ENCODE measurements at regions not wholly inside any gene's neighbourhood (a gene's known extent, or its start where the extent isn't known, plus 50 kb on each side); places are given as distances from the start of the nearest gene placed in this dataset.
"Not testable (repeated sequence)": the region's sequence is repeated elsewhere in the genome, so short reads cannot be mapped to it uniquely, and the experiment has no call there.

DNA sequence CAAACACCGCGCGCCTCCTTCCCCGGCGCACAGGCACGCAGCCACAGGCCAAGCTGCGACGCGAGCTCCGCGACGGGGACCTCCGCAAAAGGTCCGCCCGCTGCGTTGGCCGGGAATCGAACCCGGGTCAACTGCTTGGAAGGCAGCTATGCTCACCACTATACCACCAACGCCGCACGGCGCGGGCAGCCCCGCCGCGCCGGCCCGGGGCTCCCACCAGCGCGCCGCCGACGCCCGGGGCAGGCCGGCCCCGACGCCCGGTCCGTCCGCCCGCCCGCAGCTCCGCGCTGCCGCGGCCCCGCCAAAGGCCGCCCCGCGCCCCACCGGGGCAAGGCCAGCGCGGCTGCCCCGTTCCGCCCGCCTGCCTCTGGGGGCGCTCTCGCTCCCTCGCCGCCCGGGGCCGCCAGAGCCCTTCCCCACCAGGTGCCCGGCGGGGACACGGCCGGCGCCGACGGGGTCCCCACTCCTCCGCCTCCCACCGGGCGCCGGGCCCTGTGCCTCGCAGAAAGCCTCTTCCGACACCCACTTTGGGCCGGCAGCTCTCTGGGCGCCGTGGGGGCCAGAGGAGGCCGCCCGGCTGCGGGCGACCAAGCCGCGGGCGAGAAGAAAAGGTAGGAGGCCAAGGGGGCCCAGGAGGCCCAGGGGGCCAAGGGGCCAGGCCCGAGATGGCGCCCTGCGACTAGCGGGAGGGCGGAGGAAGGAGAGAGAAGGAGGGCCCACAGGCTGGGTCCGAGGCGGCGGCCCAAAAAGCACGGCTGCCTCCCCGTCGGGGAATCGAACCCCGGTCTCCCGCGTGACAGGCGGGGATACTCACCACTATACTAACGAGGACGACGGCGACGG lies 50.2 kb upstream of the FCGR2A start:
- DNase-seq (ENCODE audit: low read depth) = not testable (repeated sequence)

DNA sequence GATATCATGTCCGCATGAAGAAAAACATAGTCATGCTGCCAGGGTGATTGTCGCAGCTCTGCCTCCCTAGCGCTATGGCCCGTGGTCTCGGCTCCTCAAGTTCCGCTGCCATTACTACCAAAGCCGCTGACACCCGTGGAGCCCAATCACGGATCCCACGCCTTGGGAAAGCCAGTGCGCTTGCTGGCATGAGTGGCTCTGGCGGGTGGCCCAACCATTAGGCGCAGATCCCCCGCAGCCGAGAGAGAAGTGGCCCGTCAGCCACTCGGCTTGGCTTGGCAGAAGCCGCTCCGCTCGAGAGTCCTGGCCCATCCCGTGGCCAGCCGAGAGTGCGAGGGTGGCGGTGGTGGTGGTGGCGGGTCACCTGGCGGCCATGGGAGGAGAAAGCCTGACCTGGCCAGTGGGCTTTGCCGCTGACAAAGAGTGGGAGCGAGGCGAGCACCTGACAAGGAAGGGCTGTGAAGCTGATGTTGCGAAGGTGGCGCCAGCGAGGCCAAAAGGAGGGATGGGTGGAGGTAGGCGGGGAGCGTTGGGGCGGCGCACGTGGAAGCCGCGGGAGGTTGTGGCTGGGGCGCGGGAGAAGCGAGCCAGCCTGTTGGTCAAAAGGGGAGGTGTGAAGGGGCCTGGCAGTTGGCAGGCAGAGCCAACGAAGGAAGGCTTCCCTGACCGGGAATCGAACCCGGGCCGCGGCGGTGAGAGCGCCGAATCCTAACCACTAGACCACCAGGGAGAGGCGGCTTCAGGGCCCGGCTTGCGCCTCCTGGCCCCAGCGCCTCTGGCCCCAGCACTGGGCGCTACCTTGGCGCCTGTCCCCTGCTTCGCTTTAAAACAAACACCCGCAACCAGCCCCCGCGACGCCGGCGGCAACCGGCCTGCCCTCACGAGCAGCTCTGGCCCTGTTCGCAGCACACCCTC lies 51.0 kb upstream of the FCGR2A start:
- not testable (repeated sequence) for DNase-seq (ENCODE audit: low read depth)

DNA sequence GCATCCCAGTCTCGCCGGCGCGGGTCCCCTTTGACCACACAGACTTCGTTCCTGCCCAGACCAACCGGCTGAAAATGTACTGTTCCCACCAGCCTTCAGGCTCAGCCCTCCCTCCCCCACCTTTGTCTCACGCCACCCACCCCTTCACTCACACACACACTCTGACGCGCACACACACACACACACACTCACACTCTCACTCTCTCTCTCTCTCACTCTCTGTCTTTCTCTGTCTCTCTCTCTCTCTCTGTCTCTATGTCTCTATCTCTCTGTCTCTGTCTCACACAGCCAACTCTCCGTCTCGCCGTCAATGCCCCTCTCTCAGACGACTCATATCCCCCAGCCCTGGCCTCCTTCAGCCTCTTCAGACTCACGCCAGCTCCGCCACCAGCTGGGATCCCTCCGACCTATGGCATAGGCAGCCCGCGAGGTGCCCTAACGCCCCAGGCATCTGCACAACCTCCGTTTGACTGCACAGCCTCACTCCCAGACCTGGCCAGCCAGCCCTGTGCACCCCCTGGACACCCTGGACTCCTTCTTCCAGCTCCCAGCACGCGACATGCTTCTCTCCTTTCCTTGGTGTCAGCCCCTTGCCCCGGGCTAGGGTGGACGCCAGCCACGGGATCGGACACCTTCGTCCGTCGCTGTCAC lies 53.4 kb upstream of the FCGR2A start:
- DNase-seq (ENCODE audit: low read depth) = not testable (repeated sequence)

DNA sequence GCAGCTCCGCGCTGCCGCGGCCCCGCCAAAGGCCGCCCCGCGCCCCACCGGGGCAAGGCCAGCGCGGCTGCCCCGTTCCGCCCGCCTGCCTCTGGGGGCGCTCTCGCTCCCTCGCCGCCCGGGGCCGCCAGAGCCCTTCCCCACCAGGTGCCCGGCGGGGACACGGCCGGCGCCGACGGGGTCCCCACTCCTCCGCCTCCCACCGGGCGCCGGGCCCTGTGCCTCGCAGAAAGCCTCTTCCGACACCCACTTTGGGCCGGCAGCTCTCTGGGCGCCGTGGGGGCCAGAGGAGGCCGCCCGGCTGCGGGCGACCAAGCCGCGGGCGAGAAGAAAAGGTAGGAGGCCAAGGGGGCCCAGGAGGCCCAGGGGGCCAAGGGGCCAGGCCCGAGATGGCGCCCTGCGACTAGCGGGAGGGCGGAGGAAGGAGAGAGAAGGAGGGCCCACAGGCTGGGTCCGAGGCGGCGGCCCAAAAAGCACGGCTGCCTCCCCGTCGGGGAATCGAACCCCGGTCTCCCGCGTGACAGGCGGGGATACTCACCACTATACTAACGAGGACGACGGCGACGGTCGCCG lies 57.4 kb upstream of the FCGR2A start:
- DNase-seq (ENCODE audit: low read depth) = not testable (repeated sequence)

DNA sequence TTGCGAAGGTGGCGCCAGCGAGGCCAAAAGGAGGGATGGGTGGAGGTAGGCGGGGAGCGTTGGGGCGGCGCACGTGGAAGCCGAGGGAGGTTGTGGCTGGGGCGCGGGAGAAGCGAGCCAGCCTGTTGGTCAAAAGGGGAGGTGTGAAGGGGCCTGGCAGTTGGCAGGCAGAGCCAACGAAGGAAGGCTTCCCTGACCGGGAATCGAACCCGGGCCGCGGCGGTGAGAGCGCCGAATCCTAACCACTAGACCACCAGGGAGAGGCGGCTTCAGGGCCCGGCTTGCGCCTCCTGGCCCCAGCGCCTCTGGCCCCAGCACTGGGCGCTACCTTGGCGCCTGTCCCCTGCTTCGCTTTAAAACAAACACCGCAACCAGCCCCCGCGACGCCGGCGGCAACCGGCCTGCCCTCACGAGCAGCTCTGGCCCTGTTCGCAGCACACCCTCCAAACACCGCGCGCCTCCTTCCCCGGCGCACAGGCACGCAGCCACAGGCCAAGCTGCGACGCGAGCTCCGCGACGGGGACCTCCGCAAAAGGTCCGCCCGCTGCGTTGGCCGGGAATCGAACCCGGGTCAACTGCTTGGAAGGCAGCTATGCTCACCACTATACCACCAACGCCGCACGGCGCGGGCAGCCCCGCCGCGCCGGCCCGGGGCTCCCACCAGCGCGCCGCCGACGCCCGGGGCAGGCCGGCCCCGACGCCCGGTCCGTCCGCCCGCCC lies 58.1 kb upstream of the FCGR2A start:
- DNase-seq (ENCODE audit: low read depth) = not testable (repeated sequence)

DNA sequence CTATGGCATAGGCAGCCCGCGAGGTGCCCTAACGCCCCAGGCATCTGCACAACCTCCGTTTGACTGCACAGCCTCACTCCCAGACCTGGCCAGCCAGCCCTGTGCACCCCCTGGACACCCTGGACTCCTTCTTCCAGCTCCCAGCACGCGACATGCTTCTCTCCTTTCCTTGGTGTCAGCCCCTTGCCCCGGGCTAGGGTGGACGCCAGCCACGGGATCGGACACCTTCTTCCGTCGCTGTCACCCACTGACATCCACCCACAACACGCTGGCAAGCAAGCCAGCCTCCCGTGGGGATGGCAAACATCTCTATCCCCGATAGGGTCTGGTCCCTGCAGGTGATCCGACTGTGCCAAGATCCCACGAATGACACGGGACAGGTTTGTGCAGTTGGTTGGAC lies 60.5 kb upstream of the FCGR2A start:
- DNase-seq (ENCODE audit: low read depth) = not testable (repeated sequence)

DNA sequence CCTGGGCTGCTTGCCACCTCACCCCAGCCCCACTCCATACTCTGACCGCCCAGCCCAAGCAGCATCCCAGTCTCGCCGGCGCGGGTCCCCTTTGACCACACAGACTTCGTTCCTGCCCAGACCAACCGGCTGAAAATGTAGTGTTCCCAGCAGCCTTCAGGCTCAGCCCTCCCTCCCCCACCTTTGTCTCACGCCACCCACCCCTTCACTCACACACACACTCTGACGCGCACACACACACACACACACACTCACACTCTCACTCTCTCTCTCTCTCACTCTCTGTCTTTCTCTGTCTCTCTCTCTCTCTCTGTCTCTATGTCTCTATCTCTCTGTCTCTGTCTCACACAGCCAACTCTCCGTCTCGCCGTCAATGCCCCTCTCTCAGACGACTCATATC lies 61.0 kb upstream of the FCGR2A start:
- DNase-seq (ENCODE audit: low read depth) = not testable (repeated sequence)

DNA sequence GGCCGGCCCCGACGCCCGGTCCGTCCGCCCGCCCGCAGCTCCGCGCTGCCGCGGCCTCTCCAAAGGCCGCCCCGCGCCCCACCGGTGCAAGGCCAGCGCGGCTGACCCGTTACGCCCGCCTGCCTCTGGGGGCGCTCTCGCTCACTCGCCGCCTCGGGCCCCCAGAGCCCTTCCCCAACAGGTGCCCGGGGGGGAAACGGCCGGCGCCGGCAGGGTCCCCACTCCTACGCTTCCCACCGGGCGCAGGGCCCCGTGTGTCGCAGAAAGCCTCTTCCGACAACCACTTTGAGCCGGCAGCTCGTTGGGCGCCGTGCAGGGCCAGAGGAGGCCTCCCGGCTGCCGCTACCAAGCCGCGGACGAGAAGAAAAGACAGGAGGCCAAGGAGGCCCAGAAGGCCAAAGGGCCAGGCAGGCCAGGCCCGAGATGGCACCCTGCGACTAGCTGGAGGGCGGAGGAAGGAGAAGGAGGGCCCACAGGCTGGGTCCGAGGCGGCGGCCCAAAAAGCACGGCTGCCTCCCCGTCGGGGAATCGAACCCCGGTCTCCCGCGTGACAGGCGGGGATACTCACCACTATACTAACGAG lies 64.9 kb upstream of the FCGR2A start:
- peak; percentile 87 for DNase-seq (ENCODE audit: low read depth)

DNA sequence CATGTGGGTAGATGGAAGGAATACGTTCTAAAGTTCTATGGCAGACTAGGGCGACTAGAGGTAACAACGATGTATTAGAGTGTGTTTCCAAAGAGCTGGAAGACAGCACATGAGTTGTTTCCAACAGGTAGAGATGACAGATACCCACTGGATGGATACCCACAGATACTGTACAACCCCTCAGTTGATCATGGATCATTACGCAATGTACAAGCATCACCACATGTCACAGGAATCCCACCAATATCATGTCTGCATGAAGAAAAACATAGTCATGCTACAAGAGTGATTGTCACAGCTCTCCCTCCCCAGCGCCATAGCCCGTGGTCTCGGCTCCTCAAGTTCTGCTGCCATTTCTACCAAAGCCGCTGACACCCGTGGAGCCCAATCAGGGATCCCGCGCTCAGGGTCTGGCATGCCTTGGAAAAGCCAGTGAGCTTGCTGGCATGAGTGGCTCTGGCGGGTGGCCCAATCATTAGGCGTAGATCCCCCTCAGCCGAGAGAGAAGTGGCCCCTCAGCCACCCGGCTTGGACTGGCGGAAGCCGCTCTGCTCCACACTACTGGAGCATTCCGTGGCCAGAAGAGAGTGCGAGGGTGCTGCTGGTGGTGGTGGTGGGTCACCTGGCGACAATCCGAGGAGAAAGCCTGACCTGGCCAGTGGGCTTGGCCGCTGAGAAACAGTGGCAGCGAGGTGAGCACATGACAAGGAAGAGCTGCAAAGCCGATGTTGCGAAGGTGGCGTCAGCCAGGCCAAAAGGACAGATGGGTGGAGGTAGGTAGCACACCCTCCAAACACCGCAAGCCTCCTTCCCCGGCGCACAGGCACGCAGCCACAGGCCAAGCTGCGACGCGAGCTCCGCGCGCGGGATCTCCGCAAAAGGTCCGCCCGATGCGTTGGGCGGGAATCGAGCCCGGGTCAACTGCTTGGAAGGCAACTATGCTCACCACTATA lies 65.7 kb upstream of the FCGR2A start:
- peak; percentile 80 for DNase-seq (ENCODE audit: low read depth)

DNA sequence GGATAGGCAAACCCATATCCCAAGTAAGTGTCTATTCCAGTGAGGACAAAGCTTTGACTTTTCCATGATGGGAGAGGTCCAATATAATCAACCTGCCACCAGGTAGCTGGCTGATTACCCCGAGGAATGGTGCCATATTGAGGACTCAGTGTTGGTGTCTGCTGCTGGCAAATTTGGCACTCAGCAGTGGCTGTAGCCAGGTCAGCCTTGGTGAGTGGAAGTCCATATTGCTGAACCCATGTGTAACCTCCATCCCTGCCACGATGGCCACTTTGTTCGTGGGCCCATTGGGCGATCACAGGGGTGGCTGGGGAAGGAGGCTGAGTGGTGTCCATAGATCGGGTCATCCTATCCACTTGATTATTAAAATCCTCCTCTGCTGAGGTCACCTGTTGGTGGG lies 65.5 kb upstream of the CFAP126 start:
- DNase-seq (ENCODE audit: low read depth) = not testable (repeated sequence)

DNA sequence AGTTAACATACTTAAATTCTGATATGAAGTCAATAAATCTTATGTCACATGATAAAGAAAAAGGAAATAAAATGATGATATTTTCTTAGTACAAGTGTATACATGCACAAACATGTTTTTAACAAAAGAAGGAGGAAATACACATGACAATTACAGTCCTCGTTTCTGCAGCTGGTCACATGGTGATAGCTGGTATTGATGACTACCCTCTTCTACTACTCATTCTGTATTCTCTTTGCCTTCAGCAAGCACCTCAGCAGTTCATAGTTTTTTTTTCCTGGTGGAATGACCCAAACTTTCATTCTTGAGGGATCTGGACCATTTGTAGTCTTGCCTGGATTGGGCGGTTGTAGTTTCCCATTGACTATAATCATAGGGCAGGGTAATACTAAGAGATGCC lies 64.4 kb upstream of the CFAP126 start:
- DNase-seq (ENCODE audit: low read depth) = no peak

DNA sequence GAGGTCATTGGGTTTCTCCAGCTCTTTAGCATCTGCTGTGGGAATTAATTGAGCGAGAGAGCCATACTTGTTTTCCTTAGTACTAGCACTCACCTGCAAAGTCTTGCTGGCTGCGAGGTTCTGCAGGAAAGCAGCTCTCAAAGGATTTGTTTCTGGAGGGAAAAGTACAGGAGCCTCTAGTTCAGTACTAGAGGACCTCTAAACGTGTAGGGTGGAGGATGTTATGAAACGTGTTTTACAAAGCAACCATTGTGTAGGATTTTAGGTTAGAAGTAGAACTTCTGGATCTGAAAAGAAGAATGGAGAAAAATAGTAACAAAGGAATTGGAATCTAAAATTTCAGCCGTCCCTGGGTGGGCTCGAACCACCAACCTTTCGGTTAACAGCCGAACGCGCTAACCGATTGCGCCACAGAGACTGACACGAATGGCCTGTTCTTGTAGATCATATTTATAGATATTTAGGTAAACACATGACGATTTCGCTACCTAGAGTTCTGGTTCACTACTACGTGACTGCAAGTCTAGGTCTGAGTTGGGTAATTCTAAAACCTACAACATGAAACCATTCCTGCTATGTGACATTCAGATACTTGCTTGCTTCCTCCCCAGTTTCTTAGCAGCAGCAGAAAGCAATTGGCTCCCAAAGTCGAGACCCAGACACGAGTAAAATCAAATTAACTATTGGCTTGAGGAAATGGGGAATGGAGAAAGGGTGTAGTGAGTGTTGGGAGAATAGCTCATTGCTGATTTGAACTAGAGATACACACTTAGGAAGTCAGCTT lies 60.2 kb upstream of the CFAP126 start:
- DNase-seq (ENCODE audit: low read depth) = peak; percentile 67

DNA sequence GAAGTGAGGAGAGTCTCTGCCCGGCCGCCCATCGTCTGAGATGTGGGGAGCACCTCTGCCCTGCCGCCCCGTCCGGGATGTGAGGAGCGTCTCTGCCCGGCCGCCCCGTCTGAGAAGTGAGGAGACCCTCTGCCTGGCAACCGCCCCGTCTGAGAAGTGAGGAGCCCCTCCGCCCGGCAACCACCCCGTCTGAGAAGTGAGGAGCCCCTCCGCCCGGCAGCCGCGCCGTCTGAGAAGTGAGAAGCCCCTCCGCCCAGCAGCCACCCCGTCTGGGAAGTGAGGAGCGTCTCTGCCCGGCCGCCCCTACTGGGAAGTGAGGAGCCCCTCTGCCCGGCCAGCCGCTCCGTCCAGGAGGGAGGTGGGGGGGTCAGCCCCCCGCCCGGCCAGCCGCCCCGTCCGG lies 55.2 kb upstream of the CFAP126 start:
- DNase-seq (ENCODE audit: low read depth) = not testable (repeated sequence)

DNA sequence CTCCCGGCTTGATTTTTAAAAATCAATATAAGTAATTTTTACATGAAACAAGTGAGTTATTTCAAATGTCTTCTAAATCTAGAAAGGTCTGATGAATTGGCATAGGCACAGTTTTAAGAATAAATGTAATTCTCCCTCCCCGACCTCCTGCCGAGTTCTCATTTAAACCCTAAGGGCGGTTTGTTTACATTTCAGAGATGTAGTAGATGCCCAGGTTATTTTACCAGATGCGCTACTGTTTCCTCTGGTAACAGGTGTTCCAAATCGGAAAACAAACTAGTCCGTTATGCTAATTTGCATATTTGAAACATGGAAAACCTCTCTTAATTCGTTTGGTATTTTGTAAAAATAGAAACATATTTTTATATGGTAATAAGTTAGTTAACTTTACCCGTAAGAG lies 53.8 kb upstream of the CFAP126 start:
- DNase-seq (ENCODE audit: low read depth) = no peak

DNA sequence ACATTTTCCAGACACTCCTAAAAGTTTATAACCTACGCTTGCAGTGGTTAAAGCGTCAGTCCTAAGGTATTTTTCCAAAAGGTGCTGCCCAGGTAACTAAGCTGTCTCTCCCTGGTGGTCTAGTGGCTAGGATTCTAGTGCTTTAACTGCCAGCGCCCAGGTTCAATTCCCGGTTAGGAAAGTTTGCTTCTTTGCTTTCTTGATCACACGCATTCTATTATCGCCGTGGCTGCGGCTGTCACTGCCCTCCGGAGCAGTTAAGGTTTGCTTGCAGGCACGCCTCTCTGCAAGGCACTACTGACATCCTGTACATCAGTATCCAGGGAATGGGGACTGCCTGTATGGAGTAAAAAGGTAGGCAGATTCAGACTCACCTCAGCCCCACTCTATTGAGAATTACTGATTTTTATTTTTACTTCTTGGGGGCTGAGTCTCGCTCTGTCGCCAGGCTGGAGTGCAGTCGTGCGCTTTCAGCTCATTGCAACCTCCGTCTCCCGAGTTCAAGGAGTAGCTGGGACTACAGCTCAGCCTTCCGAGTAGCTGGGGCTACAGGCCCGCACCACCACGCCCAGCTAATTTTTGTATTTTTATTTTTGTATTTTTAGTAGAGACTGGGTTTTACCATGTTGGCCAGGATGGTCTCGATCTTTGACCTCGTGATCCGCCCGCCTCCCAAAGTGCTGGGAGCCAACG lies 53.2 kb upstream of the CFAP126 start:
- peak; percentile 33 for DNase-seq (ENCODE audit: low read depth)

DNA sequence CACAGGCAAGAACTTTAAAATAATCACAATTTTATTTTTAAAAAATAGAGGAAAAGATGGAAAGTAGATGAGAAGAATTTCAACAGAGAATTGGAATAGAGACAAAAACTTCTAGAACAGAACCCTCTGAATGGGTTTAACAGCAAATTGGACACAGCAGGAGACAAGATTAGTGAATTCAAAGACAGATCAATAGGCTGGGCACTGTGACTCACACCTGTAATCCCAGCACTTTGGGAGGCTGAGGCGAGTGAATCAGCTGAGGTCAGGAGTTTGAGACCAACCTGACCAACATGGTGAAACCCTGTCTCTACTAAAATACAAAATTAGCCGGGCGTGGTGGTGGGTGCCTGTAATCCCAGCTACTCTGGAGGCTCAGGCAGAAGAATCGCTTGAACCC lies 49.9 kb upstream of the CFAP126 start:
- peak; percentile 15 for DNase-seq (ENCODE audit: low read depth)

Measured in Daoy (cell line).